ENCODE measurements at regions not wholly inside any gene's neighbourhood (a gene's known extent, or its start where the extent isn't known, plus 50 kb on each side); places are given as distances from the start of the nearest gene placed in this dataset.

DNA sequence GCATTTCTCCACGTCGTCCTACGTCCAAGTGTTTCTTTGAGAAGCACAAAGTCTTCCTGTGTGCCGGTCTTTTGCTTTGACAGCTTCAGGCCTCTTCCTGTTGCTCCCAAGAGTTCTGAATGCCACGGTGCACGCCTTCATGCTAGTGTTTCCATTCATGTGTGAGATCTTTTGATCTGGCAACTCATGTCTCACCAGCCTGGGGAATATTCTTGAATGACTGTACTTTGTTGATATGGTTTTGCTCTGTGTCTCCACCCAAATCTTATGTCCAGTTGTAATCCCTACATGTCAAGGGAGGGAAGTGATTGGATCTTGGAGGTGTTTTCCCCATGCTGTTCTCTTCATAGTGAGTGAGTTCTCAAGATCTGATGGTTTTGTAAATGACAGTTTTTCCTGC is 129.6 kb upstream of the THBS2 start:
- peaks cover 0 to 10% (median 6%) of the 10 kb centered on the region in 4 donors for H3K4me1 ChIP-seq
- H3K27ac ChIP-seq (replicated peaks in 1 of 4): no peak overlapping the region
- whole genome bisulfite sequencing: 63% methylated on average over 6 of the region's 6 CpGs
- no peaks in the 10 kb centered on the region for H3K36me3 ChIP-seq
- H3K4me3 ChIP-seq: no peak overlapping the region
- H3K27me3 ChIP-seq: no peaks in the 10 kb centered on the region
- no peaks in the 10 kb centered on the region for H3K9me3 ChIP-seq
- peak; percentile 77 for DNase-seq (ENCODE audit: extremely low spot score)
- intact Hi-C loops (cut with DNase I): no loop called here
- no peak for TF ChIP-seq POLR2AphosphoS5 (IDR thresholded peaks at IDR 0.05)
- TF ChIP-seq, protein P1, sequence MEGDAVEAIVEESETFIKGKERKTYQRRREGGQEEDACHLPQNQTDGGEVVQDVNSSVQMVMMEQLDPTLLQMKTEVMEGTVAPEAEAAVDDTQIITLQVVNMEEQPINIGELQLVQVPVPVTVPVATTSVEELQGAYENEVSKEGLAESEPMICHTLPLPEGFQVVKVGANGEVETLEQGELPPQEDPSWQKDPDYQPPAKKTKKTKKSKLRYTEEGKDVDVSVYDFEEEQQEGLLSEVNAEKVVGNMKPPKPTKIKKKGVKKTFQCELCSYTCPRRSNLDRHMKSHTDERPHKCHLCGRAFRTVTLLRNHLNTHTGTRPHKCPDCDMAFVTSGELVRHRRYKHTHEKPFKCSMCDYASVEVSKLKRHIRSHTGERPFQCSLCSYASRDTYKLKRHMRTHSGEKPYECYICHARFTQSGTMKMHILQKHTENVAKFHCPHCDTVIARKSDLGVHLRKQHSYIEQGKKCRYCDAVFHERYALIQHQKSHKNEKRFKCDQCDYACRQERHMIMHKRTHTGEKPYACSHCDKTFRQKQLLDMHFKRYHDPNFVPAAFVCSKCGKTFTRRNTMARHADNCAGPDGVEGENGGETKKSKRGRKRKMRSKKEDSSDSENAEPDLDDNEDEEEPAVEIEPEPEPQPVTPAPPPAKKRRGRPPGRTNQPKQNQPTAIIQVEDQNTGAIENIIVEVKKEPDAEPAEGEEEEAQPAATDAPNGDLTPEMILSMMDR (IDR thresholded peaks at IDR 0.05): no peak
- no peak for TF ChIP-seq EP300 (IDR thresholded peaks at IDR 0.05)

DNA sequence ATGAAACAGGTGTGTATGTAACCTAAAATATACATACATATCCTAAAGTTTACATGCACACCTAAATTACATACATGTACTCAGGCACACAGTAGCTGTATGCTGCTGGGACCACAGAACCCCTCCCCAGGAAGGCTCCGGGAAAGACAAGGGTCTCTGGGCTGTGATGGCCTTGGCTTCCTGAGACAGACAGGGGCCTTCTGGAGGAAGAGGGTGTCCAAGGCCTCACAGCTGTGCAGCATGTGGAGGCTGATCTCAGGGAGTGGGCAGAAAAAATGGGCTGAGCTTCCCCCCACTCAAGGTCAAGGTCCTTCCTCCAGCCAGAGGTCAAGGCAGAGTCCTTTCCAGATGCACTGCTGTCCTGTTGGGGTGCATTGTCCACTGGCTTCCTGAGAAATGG is 129.1 kb upstream of the THBS2 start:
- TF ChIP-seq, protein P1 (IDR thresholded peaks at IDR 0.05): no peak
- WGBS: 91% methylated on average over 1 of the region's 1 CpG

DNA sequence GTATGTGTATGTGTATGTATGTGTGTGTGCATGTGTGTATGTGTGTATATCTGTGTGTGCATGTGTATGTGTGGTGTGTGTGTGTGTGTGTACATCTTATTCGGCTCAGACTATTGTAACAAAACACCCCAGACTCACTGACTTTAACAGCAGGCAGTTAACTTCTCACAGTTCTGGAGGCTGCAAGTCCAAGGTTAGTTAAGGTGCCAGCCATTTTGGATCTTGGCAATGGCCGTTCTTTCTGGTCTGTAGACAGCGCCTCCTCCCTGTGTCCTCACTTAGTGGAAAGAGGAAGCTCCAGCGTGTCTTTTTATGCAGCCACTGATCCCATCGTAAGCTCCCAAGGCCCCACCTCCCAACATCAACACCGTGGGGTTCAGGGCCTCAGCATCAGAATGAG is 128.3 kb upstream of the THBS2 start:
- Histone ChIP-seq H3K27ac (replicated peaks in 1 of 4) (no peak overlapping the region), H3K9me3 (no peaks in the 10 kb centered on the region), H3K4me3 (no peak overlapping the region), H3K36me3 (no peaks in the 10 kb centered on the region), H3K27me3 (no peaks in the 10 kb centered on the region), H3K4me1 (peaks cover 0 to 10% (median 4%) of the 10 kb centered on the region in 4 donors)
- DNase-seq (ENCODE audit: extremely low spot score): peak; percentile 37
- intact Hi-C loops (cut with DNase I): no loop called here
- WGBS: 69% methylated on average over 6 of the region's 6 CpGs
- TF ChIP-seq, protein P1 (IDR thresholded peaks at IDR 0.05): no peak
- TF ChIP-seq EP300 (IDR thresholded peaks at IDR 0.05): no peak
- TF ChIP-seq POLR2AphosphoS5 (IDR thresholded peaks at IDR 0.05): no peak
- TF ChIP-seq POLR2A (IDR thresholded peaks at IDR 0.05; ENCODE audit: low read depth): no peak

More for the DNA sequence above, 129.1 kb upstream of the THBS2 start:
- intact Hi-C loops (cut with DNase I): no loop called here
- Histone ChIP-seq H3K27ac (replicated peaks in 1 of 4) (no peak overlapping the region), H3K4me3 (no peak overlapping the region), H3K4me1 (peaks cover 0 to 10% (median 4%) of the 10 kb centered on the region in 4 donors), H3K9me3 (no peaks in the 10 kb centered on the region), H3K27me3 (no peaks in the 10 kb centered on the region), H3K36me3 (no peaks in the 10 kb centered on the region)
- peak; percentile 66 for DNase-seq (ENCODE audit: extremely low spot score)

DNA sequence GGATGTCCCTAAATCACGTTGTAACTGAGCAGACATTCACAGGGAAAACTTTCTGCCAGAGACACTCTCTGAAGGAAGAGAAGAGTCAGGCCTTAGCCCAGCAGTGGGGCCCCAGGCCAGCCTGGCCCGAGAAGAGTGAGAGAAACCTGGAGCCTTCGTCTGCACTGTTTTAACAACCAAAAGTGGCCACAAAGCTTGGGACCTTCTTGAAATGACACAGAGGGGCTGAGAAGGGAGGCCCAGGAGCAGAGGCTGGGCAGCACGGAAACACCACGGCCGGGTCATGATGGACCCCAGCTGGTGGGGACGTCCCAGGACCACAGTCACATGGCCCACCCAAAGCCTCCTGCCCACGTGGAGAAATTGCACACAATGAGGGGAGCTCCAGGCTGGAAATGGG is 126.8 kb upstream of the THBS2 start:
- DNase-seq (ENCODE audit: extremely low spot score): peak; percentile 72
- no peak overlapping the region for H3K4me3 ChIP-seq
- no peaks in the 10 kb centered on the region for H3K4me1 ChIP-seq
- no peak overlapping the region for H3K27ac ChIP-seq (replicated peaks in 1 of 4)
- intact Hi-C loops (cut with DNase I): no loop called here
- TF ChIP-seq POLR2AphosphoS5 (IDR thresholded peaks at IDR 0.05) (no peak), EP300 (IDR thresholded peaks at IDR 0.05) (no peak), POLR2A (IDR thresholded peaks at IDR 0.05; ENCODE audit: low read depth) (no peak)
- TF ChIP-seq, protein P1 (IDR thresholded peaks at IDR 0.05): no peak
- no peaks in the 10 kb centered on the region for H3K36me3 ChIP-seq
- H3K27me3 ChIP-seq: no peaks in the 10 kb centered on the region
- 75% methylated on average over 7 of the region's 8 CpGs for WGBS
- peaks cover 0 to 2% (median 0%) of the 10 kb centered on the region in 4 donors for H3K9me3 ChIP-seq

DNA sequence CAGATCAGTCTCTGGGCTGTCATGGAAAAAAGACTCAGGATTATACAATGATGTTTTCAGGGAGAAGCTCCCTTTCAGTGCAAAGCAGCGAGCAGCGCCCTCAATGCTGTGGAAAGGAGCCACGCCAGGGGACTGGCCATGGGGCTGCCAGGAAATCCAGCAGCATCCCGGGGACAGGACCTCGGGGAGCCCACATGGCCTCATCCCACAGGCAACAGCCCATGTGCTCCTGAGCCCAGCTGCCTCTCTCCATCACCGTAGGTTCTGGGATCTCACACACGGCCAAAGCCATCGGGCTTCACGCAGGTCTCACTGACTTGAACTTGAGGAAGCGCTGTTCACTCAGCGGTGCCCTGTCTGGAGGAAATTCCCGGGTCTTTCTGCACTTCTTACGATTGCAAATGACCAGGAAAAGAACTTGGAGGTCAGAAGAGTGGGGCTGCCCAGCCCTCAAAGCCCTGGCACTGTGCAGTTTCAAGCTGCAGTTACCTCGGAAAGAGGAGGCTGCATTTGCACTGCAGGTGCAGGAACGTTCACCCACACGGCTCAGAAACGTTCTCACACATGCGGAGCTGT is 125.9 kb upstream of the THBS2 start:
- no peak overlapping the region for H3K27ac ChIP-seq (replicated peaks in 1 of 4)
- H3K4me3 ChIP-seq: no peak overlapping the region
- H3K9me3 ChIP-seq: peaks cover 0 to 6% (median 0%) of the 10 kb centered on the region in 4 donors
- no peaks in the 10 kb centered on the region for H3K4me1 ChIP-seq
- TF ChIP-seq, protein P1 (IDR thresholded peaks at IDR 0.05): no peak
- no peak for TF ChIP-seq POLR2AphosphoS5 (IDR thresholded peaks at IDR 0.05)
- TF ChIP-seq POLR2A (IDR thresholded peaks at IDR 0.05; ENCODE audit: low read depth): no peak
- TF ChIP-seq EP300 (IDR thresholded peaks at IDR 0.05): no peak
- intact Hi-C loops (cut with DNase I): no loop called here
- H3K27me3 ChIP-seq: no peaks in the 10 kb centered on the region
- peak; percentile 57 for DNase-seq (ENCODE audit: extremely low spot score)
- 82% methylated on average over 18 of the region's 18 CpGs for WGBS
- no peaks in the 10 kb centered on the region for H3K36me3 ChIP-seq

Measured in esophagus muscularis mucosa (tissue), 4 donors.